ENCODE measurements at regions not wholly inside any gene's neighbourhood (a gene's known extent, or its start where the extent isn't known, plus 50 kb on each side); places are given as distances from the start of the nearest gene placed in this dataset.

DNA sequence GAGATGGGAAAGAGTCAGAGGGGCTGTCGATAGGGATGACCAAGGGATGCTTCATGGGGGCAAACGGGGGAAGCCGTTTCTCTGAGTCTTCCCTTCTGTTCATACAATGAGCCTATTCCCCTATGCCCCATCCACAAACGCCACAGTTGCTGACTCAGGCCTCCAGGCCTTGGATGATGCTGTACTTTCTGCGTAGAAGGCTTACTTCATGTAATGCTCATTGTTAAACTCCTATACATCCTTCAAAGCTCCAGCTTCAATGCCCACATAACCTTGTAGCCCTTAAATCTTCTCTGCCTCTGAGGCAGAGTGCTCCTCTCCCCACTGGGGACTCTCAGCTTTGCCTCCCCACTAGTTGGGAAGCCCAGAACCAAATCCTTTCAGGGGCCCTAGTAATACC is 120.3 kb downstream of the PTPRS start:
- Histone ChIP-seq H3K27me3 (ENCODE audit: insufficient read depth, insufficient read length) (no peaks in the 10 kb centered on the region), H3K9me3 (ENCODE audit: insufficient read depth, low read length) (no peaks in the 10 kb centered on the region), H3K4me1 (ENCODE audit: insufficient read depth, insufficient read length) (no peaks in the 10 kb centered on the region), H3K4me3 (ENCODE audit: insufficient read length, low read depth) (no peak overlapping the region), H3K36me3 (ENCODE audit: insufficient read depth, insufficient read length, low read length) (peaks cover 77% of the 10 kb centered on the region), H3K9ac (ENCODE audit: insufficient read length, low read depth) (no peak overlapping the region)
- DNase-seq (ENCODE audit: low read depth, low spot score) = no peak
- TF ChIP-seq SUZ12 (IDR thresholded peaks at IDR 0.05; ENCODE audit: extremely low read depth, insufficient read depth, insufficient read length) (no peak), ZNF274 (IDR thresholded peaks at IDR 0.05; ENCODE audit: low read depth, low read length) (no peak), YY1 (IDR thresholded peaks at IDR 0.05; ENCODE audit: insufficient read depth, insufficient read length) (no peak)

DNA sequence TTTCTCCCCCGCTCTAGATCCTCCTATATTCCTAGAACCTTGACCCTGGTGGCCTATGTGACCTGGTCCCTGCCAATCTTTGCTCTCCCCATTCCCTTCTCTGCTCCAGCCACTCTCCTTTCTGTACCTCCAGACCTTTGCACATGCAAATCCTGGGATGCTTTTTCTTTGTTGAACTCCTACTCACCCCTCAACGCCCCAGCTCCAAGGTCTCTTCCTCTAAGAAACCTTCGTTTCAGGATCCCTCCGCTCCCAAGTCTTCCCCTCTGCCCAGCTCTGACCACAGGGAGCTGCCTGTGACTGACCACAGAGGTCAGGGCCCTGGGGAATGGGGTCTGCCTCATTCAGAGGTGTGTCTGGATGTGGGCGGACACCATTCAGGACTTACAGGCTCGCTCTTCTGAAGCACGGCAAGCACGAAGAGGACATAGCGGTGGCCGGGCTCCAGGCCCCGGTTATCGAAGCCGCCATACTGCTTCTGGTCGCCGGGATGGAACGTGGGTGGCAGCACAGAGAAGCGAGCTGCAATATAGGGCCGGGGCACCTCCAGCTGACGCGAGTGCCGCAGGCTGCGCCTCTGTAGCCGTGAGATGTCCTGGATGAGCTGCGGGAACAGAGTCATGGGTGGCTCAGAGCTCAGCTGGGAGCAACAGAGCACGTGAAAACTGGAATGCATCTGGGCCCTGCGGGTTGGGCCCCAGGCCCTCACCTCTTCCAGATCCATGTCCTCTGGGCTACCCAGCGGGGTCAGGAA is 120.9 kb downstream of the PTPRS start:
- Histone ChIP-seq H3K9ac (ENCODE audit: insufficient read length, low read depth) (no peak overlapping the region), H3K4me3 (ENCODE audit: insufficient read length, low read depth) (no peak overlapping the region), H3K4me1 (ENCODE audit: insufficient read depth, insufficient read length) (no peaks in the 10 kb centered on the region), H3K9me3 (ENCODE audit: insufficient read depth, low read length) (no peaks in the 10 kb centered on the region), H3K27me3 (ENCODE audit: insufficient read depth, insufficient read length) (no peaks in the 10 kb centered on the region), H3K36me3 (ENCODE audit: insufficient read depth, insufficient read length, low read length) (peaks cover 82% of the 10 kb centered on the region)
- DNase-seq (ENCODE audit: low read depth, low spot score) = no peak
- TF ChIP-seq SUZ12 (IDR thresholded peaks at IDR 0.05; ENCODE audit: extremely low read depth, insufficient read depth, insufficient read length) (no peak), ZNF274 (IDR thresholded peaks at IDR 0.05; ENCODE audit: low read depth, low read length) (no peak), YY1 (IDR thresholded peaks at IDR 0.05; ENCODE audit: insufficient read depth, insufficient read length) (no peak)

DNA sequence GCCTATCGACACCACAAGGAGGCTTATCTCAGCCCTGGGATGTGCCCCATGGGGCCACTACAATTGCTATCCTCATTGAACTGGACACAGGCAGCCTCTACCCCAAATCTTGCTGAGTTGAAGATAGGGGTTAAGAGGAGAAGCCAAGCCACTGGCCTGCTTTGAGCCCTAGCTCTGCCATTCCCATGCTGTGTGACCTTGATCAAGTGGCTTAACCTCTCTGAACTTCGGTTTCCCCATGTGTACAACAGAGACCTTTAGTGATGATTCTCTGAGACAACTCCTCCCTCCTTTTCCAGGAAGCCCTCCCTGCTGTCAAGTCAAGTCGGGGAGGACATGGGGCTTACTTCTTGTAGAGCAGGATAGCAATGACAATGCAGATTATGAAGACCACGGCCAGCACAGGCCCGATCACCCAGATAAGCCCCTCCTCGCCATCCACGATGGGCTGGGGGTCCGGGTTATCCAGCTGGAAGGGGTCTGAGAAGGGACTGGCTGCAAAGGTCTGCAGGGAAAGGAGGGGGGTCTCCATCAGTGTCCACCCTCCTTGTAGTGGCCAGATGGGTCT is 121.6 kb downstream of the PTPRS start:
- H3K36me3 ChIP-seq (ENCODE audit: insufficient read depth, insufficient read length, low read length) = peaks cover 86% of the 10 kb centered on the region
- H3K4me1 ChIP-seq (ENCODE audit: insufficient read depth, insufficient read length) = no peaks in the 10 kb centered on the region
- DNase-seq (ENCODE audit: low read depth, low spot score) = no peak
- H3K9me3 ChIP-seq (ENCODE audit: insufficient read depth, low read length) = no peaks in the 10 kb centered on the region
- H3K27me3 ChIP-seq (ENCODE audit: insufficient read depth, insufficient read length) = no peaks in the 10 kb centered on the region
- no peak overlapping the region for H3K4me3 ChIP-seq (ENCODE audit: insufficient read length, low read depth)
- H3K9ac ChIP-seq (ENCODE audit: insufficient read length, low read depth) = no peak overlapping the region
- TF ChIP-seq YY1 (IDR thresholded peaks at IDR 0.05; ENCODE audit: insufficient read depth, insufficient read length) (no peak), ZNF274 (IDR thresholded peaks at IDR 0.05; ENCODE audit: low read depth, low read length) (no peak), SUZ12 (IDR thresholded peaks at IDR 0.05; ENCODE audit: extremely low read depth, insufficient read depth, insufficient read length) (no peak)

DNA sequence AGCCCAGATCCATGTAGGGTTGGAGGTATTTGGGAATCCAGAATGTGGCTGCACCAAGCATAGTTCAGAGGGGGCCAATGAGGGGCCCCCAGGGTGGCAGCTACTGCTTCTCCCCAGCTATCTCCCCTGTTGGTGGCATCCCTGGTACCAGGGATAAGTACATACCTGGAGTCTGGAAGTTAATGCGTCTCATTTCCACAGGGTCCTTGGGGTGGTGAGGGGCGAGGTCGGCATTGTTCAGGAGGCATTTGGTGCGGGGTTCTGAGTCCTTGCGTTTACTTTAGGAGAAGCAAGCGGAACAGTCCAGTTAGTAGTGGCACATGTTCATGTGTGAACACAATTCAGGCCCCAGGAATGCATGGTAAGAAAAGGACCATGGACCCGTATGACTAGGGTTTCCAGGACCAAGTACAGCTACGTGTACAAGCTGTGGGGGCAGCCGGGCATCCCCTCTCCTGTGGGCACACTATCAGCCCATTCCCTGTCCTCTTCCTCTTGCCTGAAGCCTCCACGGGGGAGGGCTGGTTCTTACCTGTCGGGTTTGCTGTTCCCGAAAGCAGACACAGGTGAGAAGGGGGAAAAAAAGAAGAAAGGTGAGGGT is 122.3 kb downstream of the PTPRS start:
- Histone ChIP-seq H3K4me3 (ENCODE audit: insufficient read length, low read depth) (no peak overlapping the region), H3K9ac (ENCODE audit: insufficient read length, low read depth) (no peak overlapping the region), H3K27me3 (ENCODE audit: insufficient read depth, insufficient read length) (no peaks in the 10 kb centered on the region), H3K9me3 (ENCODE audit: insufficient read depth, low read length) (no peaks in the 10 kb centered on the region), H3K36me3 (ENCODE audit: insufficient read depth, insufficient read length, low read length) (peaks cover 93% of the 10 kb centered on the region), H3K4me1 (ENCODE audit: insufficient read depth, insufficient read length) (no peaks in the 10 kb centered on the region)
- TF ChIP-seq YY1 (IDR thresholded peaks at IDR 0.05; ENCODE audit: insufficient read depth, insufficient read length) (no peak), ZNF274 (IDR thresholded peaks at IDR 0.05; ENCODE audit: low read depth, low read length) (no peak), SUZ12 (IDR thresholded peaks at IDR 0.05; ENCODE audit: extremely low read depth, insufficient read depth, insufficient read length) (no peak)
- no peak for DNase-seq (ENCODE audit: low read depth, low spot score)

DNA sequence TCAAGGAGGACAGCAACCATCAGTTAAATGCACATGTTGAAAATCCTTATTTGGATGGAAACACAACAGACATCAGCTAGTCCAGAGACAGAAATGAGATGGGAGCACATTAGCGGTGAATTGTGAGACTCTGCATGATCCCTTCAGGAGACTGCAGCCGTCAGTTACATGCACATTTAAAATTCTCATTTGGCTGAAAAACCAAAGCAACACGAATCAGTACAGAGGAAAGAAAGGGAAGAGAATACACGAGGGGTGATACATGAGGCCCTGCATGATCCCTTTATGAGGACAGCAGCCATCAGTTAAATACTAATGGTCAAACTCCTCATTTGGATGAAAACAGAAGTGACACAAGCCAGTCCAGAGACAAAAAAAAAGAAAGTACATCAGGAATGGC is 123.4 kb downstream of the PTPRS start:
- DNase-seq (ENCODE audit: low read depth, low spot score) = no peak
- no peak for TF ChIP-seq ZNF274 (IDR thresholded peaks at IDR 0.05; ENCODE audit: low read depth, low read length)
- TF ChIP-seq SUZ12 (IDR thresholded peaks at IDR 0.05; ENCODE audit: extremely low read depth, insufficient read depth, insufficient read length) = no peak
- no peak for TF ChIP-seq YY1 (IDR thresholded peaks at IDR 0.05; ENCODE audit: insufficient read depth, insufficient read length)
- Histone ChIP-seq H3K9me3 (ENCODE audit: insufficient read depth, low read length) (no peaks in the 10 kb centered on the region), H3K9ac (ENCODE audit: insufficient read length, low read depth) (no peak overlapping the region), H3K4me1 (ENCODE audit: insufficient read depth, insufficient read length) (no peaks in the 10 kb centered on the region), H3K4me3 (ENCODE audit: insufficient read length, low read depth) (no peak overlapping the region), H3K27me3 (ENCODE audit: insufficient read depth, insufficient read length) (no peaks in the 10 kb centered on the region), H3K36me3 (ENCODE audit: insufficient read depth, insufficient read length, low read length) (peaks cover 95% of the 10 kb centered on the region)

DNA sequence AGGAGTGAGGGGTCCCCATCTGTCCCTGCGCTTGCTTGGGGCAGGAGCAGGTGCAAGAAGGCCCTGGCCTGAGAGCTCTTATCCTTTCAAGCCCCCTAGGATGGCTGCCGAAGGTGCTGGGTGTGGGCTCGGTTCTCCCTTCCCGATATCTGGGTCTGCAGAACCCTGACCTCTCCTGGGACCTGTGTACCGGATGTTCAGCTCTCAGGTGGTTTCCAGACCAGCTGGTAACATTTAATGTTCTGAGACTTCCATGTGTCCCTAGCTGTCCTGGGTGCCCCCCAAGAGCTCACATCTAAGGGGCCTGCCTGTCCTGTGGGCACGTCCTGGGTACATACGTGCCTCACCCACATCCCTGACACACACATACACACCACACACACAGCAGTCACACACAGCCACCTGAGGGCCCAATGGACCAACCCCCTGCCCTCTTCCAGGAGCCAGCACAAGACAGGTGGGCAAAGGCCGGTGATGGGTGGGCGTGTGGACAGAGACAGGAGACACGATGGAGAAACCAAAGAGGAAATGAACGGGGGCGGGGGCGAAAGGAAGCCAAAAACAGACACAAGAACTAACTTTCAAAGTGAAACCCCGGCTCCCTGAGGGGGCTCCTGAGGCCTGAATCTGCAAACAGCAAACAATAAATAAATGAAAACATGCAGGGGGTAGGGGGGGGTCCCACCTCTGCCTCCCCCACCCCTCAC is 124.3 kb downstream of the PTPRS start:
- no peak overlapping the region for H3K9ac ChIP-seq (ENCODE audit: insufficient read length, low read depth)
- peaks cover 95% of the 10 kb centered on the region for H3K36me3 ChIP-seq (ENCODE audit: insufficient read depth, insufficient read length, low read length)
- no peaks in the 10 kb centered on the region for H3K4me1 ChIP-seq (ENCODE audit: insufficient read depth, insufficient read length)
- no peak for TF ChIP-seq ZNF274 (IDR thresholded peaks at IDR 0.05; ENCODE audit: low read depth, low read length)
- TF ChIP-seq YY1 (IDR thresholded peaks at IDR 0.05; ENCODE audit: insufficient read depth, insufficient read length) = no peak
- no peak overlapping the region for H3K4me3 ChIP-seq (ENCODE audit: insufficient read length, low read depth)
- no peak for DNase-seq (ENCODE audit: low read depth, low spot score)
- H3K27me3 ChIP-seq (ENCODE audit: insufficient read depth, insufficient read length) = no peaks in the 10 kb centered on the region
- peaks cover 5% of the 10 kb centered on the region; the same call in 1 of the 2 replicates for H3K9me3 ChIP-seq (ENCODE audit: insufficient read depth, low read length)

DNA sequence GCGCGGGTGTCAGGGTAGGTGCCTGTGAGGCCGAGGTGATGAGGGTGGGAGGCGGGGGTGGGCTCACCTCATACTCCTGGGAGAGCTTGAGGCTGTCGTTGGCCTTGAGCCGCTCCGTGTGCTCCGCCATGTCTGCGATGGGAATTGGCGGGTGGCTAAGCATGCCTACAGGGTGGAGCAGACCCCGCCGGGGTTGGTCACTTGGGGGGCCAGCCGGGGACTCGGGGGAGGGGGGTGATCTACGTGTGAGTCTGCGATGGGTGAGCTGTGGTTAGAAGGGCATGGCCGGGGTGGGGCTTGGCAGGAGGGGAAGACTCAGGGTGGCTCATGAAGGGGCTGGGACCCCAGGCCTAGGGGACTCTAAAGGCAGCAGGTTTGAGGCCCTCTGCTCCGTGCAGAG is 125.2 kb downstream of the PTPRS start:
- H3K9ac ChIP-seq (ENCODE audit: insufficient read length, low read depth) = no peak overlapping the region
- no peak for DNase-seq (ENCODE audit: low read depth, low spot score)
- TF ChIP-seq SUZ12 (IDR thresholded peaks at IDR 0.05; ENCODE audit: extremely low read depth, insufficient read depth, insufficient read length) (no peak), YY1 (IDR thresholded peaks at IDR 0.05; ENCODE audit: insufficient read depth, insufficient read length) (no peak), ZNF274 (IDR thresholded peaks at IDR 0.05; ENCODE audit: low read depth, low read length) (no peak)
- H3K4me1 ChIP-seq (ENCODE audit: insufficient read depth, insufficient read length) = no peaks in the 10 kb centered on the region
- no peaks in the 10 kb centered on the region for H3K27me3 ChIP-seq (ENCODE audit: insufficient read depth, insufficient read length)
- H3K4me3 ChIP-seq (ENCODE audit: insufficient read length, low read depth) = no peak overlapping the region
- H3K9me3 ChIP-seq (ENCODE audit: insufficient read depth, low read length) = peaks cover 5% of the 10 kb centered on the region; the same call in 1 of the 2 replicates
- peaks cover 95% of the 10 kb centered on the region for H3K36me3 ChIP-seq (ENCODE audit: insufficient read depth, insufficient read length, low read length)
